Breast epithelium (tissue), 3 donors: ENCODE measurements at regions not wholly inside any gene's neighbourhood (a gene's known extent, or its start where the extent isn't known, plus 50 kb on each side); places are given as distances from the start of the nearest gene placed in this dataset.

ENCODE experiments used
- POLR2A ChIP-seq: fragments of 450-650 bp; IDR thresholded peaks from one replicate; pipeline ENCODE4 v1.6.1; 2016; ENCODE audit warnings: antibody characterized with exemption, mild to moderate bottlenecking, moderate library complexity
- TF ChIP-seq, protein P1 (sequence below), 3 donors: fragments of 450-650 bp; IDR thresholded peaks; one replicate each; pipeline ENCODE4 v1.5.1; 2016 to 2017; ENCODE audit warnings: antibody characterized with exemption in 3 of 3, mild to moderate bottlenecking in 3 of 3, moderate library complexity in 3 of 3

DNA sequence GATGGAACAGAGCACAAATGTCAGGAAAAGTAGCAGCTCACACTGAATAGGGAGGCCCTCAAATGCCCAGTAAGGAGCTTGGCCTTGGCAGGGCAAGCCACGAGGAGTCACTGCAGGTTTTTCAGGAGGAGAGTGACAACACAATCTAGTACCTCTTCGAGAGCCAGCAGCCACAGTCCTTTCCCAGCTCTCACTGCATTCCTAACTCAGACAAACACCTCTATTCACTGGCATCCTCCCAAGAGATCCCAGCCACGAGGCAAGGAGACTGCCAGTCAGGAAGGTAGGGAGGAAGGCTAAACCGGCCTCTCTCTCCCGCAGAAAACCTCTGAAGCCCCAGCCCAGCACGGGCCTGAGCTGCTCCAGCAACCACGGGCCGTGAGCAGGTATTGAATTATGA lies 146.0 kb upstream of the SMAD3 start:
- TF ChIP-seq POLR2A: no peak
- TF ChIP-seq, protein P1, sequence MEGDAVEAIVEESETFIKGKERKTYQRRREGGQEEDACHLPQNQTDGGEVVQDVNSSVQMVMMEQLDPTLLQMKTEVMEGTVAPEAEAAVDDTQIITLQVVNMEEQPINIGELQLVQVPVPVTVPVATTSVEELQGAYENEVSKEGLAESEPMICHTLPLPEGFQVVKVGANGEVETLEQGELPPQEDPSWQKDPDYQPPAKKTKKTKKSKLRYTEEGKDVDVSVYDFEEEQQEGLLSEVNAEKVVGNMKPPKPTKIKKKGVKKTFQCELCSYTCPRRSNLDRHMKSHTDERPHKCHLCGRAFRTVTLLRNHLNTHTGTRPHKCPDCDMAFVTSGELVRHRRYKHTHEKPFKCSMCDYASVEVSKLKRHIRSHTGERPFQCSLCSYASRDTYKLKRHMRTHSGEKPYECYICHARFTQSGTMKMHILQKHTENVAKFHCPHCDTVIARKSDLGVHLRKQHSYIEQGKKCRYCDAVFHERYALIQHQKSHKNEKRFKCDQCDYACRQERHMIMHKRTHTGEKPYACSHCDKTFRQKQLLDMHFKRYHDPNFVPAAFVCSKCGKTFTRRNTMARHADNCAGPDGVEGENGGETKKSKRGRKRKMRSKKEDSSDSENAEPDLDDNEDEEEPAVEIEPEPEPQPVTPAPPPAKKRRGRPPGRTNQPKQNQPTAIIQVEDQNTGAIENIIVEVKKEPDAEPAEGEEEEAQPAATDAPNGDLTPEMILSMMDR (IDR thresholded peaks at IDR 0.05): no peak
